ENCODE measurements at regions not wholly inside any gene's neighbourhood (a gene's known extent, or its start where the extent isn't known, plus 50 kb on each side); places are given as distances from the start of the nearest gene placed in this dataset.
"Not testable (repeated sequence)": the region's sequence is repeated elsewhere in the genome, so short reads cannot be mapped to it uniquely, and the experiment has no call there.

DNA sequence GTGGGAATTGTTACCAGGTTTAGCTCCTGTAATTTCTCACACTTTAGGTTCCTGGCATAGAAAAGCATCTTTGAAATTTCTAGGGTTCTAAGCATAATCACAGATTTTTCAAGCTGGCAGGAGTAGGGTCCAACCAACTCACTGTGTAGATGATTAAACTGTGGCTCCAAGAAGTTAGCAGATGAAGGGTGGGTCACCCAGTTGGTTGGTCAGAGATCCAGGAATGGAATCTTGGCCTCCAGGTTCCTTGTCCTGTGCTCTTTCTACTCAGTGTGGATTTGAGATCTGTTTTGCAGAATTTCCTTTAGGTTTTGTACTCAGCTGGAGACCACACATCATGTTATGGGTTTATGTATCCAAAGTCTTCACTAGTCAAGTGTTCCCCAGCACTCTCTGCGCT is 90.3 kb upstream of the MAML3 start:
- peak; percentile 37 for DNase-seq

DNA sequence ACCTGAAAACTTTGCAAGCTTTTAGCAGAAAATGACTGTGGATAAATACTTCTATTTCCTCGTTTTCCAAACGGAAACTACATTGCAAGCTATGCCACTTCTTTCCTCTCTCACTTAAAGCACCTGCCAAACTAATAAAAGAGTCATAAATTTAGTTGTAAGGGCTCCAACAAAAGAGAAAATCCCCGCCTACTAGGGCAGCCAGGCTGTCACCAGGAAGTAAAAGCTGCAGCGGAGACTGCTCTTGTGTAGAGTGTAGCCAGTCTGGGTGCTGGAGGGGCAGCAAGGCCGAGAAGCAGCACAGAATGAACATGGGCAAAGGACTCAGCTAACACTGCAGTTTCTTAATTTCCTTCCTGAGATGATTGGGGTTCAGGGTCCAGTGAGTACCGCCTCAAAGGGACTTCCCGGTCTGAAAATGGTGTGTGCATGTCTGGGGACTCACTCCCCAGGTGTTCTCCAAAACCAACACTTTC is 89.3 kb upstream of the MAML3 start:
- peak; percentile 93 for DNase-seq

DNA sequence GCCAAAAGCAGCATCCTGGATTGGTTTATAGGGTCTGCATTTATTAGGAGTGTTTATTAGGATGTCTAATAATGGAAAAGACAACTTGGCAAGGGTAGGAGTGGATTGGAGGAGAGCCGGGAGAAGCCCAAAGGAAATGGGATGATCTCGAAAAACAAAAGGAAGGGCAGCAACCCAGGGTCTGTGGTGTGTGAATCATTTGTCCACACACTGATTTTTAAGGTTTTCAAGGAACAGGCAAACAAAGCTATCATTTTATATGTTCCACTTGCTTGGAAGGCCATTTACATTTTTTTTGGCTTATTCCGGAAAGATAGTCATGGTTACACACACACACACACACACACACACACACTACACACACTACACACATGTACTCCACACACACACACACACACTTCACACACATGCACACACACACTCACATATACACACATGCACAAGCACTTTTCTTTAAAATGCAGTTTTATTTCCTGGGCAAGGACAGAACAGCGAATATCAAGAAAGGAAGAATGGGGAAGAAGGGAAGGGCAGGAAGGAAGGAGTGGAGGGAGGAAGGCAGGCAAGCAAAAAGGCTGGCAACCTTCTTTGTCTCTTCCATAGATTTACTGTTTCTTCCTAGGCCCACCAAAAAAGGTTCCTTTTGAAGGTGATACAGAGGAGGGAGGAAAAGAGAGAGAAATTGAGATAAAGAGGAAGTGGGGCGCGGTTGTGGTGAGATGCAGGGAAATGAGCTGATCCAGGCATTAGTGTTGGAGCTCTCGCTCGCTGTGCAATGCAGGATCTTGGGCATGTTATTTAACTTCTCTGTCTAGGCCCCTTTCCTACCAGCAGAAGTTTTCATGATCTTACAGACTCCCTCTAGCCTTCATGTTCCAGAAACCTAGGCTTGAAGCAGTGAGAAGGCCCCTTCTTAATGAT is 88.6 kb upstream of the MAML3 start:
- peak; percentile 39 for DNase-seq

DNA sequence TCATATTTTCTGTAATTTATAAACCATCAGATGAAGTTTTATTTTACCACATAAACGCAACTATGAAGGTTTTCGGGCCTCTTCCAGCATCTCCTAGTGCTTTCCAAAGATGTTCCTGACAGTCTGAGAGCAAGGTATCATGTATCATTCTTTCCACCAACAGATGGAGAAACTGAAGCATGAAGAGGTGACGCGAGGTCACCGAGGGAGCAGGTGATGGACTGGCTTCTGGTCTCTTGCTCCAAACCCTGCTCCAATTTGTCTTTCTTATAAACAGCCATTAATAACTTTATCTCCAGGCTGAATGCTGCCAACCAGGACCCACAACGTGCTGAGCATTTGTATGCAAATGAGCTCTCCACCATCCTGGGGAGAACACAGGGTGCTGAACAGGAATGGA is 86.3 kb upstream of the MAML3 start:
- peak; percentile 88 for DNase-seq

- DNase-seq: peak; percentile 56
These were observed 85.3 kb upstream of the MAML3 start for GRCh38 chr4:140239311-140239710.

DNA sequence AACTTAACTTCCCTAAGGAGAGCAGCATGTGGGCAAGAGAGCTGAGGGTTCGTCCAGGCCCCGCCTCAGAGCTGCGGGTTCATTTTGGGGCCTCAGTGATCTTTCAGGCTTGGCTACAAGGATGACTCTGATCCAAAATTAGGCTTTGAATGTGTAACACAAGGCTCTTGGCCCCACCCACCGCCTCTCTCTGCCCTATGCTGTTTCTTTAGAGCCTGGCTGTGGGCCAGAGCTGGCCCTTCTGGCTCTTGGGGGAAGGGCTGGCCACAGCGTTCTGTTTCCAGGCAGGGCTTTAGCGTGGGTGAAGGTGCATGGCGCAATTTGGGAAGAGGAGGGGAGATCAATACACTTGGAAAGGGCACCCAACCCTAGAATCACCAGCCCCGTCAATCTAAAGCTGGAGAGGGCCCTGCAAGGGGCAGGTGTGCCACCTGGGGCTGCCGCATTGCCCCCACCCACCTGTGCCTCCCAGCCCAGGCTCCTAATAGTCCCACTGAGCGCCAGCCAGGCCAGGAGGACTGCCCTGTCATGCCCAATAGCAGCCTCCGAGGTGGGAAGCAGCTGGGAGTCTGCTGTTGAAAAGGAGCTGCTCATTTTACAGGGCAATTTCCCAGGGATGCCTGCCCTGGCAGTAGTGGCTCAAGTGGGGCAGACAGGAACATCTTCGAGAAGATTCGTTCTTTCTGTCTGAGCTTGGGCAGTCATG is 84.5 kb upstream of the MAML3 start:
- peak; percentile 99 for DNase-seq

DNA sequence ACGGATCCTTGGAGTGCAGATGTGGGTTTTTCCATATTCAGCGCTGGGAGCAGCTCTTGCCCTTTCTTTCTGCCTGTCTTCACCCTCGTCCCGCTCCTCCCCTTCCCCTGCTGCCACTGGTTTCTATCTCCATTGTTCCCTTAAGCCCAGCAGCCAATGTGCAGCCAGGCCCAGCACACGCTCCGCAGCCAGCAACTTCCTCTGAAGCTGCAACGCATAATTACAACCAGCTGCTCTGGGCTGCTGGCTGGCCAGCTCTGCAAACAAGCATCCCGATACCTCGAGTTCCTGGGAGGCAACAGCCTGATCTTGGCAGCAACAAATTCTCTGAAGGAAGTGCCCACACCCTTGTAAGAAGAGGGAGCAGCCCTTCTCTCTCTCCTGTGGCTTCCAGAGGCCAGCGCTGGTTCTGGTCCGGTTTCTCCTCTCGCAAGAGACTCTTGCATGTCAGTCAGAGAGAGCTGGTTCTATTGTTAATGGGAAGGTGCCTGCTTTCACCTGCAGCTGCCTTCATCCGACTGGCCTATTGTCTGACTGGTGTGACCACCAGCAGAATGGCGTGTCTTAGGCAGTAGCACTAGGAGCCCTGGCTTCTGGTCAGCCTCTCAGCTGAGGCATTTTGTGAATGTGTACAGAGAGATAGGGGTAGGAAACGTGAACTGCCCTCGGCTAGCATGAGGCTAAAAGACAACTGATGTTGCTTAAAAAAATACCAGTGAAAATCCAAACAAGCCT is 83.8 kb upstream of the MAML3 start:
- DNase-seq: peak; percentile 97

- peak; percentile 25 for DNase-seq
These were observed 82.7 kb upstream of the MAML3 start for GRCh38 chr4:140236654-140237169.

- DNase-seq: no peak
These were observed 80.7 kb upstream of the MAML3 start for GRCh38 chr4:140234697-140235060.

DNA sequence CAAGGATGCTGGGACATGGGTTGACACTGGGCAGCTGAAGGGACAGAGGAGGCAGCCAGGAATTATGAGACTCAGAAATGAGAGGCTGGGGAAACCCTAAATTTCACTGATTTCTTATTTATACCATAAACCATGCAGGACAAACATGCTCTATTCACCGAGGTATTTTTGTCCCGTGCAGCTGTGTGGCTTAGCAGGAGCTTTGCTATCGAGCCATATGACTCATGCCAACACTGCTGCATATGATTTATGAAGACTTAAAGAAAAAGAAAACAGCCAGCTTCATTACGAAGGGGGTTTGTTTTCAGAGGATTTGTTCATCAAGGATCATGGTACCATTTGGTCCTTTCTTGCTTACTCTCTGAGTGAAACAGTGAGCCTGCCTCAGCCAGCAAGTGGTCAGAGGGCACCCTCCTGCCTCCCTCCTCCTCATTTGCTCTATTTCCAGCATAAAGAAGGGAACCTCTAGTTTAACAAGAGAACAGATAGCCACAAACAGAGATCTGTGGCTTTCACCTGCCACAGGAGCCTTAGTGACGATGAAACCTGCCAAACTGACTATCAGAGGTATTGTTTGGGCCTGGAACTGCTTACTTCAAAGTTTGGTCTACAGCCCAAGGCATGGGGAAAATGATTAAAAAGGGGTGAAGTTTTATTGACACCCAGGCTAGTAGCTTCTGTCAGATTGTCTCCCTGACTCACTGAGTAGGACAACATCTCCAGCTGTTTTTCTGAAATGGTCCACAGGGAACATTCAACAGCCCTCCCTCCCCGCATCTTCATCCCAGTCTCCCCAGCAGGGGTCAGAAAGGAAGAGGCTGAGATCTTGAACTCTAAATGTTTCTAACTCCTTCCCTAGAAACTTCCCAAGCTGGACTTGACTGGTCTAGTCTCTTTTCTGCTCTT is 80.1 kb upstream of the MAML3 start:
- peak; percentile 69 for DNase-seq

- DNase-seq: no peak
These were observed 75.9 kb upstream of the MAML3 start for GRCh38 chr4:140229881-140230280.

- DNase-seq: peak; percentile 11
These were observed 73.3 kb upstream of the MAML3 start for GRCh38 chr4:140227286-140227685.

DNA sequence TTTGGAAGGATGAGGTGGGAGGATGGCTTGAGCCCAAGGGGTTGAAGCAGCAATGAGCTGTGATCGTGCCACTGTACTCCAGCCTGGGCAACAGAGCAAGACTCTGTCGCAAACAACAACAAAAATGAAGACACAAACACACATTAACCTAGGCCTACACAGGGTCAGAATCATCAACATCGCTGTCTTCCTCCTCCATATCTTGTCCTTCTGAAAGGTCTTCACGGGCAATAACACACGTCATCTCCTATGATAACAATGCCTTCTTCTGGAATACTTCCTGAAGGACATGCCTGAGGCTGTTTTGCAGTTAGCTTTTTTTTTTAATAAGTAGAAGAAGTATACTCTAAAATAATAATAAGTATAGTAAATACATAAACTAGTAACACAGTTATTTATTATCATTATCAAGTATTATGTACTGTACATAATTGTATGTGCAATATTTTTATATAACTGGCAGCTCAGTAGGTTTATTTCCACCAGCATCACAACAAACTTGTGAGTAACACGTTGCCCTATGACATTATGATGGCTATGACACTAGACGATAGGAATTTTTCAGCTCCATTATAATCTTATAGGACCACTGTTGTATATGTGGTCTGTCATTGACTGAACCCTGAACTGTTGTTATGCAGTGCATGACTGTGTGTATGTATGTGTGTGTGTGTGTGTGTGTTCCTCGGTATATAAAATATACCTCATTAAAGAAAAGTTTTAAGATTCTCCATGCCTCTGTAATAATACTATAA is 69.2 kb upstream of the MAML3 start:
- DNase-seq: no peak

- DNase-seq: no peak
These were observed 68.2 kb upstream of the MAML3 start for GRCh38 chr4:140222171-140222570.

- DNase-seq: no peak
These were observed 66.1 kb upstream of the MAML3 start for GRCh38 chr4:140220058-140220457.

GRCh38 chr4:140219567-140219966 is 65.6 kb upstream of the MAML3 start:
- no peak for DNase-seq

DNA sequence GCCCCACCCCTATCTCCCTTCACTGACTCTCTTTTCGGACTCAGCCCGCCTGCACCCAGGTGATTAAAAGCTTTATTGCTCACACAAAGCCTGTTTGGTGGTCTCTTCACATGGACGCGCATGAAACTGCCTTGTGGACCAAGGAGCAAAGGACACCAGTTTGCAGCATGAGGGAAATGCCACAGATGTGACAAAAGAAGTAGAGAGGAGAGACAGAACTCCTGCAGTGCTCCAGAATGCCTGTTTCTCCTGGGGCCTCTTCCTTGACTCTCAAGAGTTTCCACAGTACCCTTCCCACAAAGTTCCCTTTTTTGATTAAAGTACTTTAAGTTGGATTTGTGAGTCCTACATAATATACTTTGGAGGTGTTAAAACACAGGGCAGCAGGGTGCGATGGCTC is 65.1 kb upstream of the MAML3 start:
- not testable (repeated sequence) for DNase-seq

DNA sequence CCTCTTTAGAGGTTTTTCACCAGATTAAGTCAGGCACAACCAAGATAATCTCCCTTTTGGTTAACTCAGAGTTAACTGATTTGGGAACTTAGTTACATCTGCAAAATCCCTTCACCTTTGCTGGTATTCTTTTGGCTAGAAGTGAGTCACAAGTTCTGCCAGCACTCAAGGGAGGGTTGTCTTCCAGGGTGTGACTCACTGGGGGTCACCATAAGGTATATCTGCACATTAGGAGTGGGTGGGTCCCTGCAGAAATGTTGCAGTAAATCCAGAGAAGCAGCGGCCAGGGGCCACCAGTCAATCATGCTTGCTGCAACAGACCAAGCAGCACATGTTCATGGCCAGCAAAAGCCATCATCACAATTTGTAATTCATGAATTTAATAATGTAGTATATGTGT is 59.8 kb upstream of the MAML3 start:
- no peak for DNase-seq

DNA sequence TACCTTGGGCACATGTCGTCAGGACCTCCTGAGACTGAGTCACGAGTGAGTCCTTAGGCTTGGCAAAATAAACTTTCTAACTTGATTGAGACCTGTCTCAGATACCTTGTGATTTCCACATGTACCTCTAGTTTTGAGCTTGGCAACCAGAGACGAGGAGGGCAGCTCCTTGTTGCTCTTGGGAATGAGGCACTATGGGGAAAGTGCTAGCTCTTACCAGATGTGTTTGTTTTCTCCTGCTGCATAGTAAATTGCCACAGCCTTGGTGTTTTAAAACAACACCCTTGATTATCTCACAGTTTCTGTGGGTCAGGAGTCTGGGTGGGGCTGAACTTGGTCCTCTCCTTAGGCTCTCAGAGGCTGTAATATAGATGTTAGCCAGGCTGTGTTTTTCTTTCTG is 59.1 kb upstream of the MAML3 start:
- DNase-seq: peak; percentile 10

DNA sequence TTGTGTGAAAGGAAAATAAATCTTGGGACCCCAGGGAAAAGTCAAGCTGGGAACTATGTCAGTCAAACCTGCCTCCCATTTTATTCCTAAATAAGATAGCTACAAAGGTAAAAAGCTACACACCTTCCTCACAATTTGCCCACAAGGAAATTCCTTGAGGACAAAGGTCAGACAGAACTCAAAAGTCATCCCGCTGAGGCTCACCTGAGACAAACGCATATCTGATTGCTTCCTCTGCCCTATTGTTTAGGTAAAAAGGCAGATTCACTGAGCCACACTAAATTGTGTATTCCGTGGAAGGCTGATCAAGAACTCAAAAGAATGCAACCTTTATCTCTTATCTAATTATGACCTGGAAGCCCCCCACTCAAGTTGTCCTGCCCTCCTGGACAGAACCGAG is 58.7 kb upstream of the MAML3 start:
- no peak for DNase-seq

DNA sequence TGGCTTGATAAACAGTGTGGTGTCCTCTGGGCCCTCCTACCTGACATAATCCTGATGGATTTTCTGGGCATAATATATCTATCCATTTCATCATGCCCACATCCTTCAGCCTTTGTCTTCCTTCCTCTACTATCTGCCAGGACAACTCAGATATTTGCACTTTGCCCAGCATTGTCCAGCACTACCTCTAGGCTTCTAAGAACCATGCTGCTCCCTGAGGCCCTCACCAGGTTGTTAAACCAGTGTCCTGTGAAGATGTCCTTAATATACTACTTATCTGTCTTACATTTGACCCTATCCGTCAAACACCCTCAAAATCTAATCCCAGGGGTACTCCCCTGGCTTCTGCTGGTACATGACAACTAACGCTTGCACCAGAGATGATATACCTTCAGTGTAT is 58.2 kb upstream of the MAML3 start:
- no peak for DNase-seq
